Left lobe of liver (tissue), 2 donors: ENCODE measurements at regions not wholly inside any gene's neighbourhood (a gene's known extent, or its start where the extent isn't known, plus 50 kb on each side); places are given as distances from the start of the nearest gene placed in this dataset.

Experiments
- ATAC-seq: fragments of 200-7000 bp; cut with Tn5 transposase; one replicate; pipeline ENCODE4 v1.9.1; 2020; ENCODE audit warnings: mild to moderate bottlenecking, moderate library complexity
- DNase-seq: peaks from one replicate; pipeline ENCODE4 v3.0.0-alpha.2; 2020; ENCODE audit warnings: low spot score
- donor health status: DM: no; HTN: no; CAD: no; lungs with moderate emphysema.
- donor health status: DM: no; HTN: yes; CAD: no.

DNA sequence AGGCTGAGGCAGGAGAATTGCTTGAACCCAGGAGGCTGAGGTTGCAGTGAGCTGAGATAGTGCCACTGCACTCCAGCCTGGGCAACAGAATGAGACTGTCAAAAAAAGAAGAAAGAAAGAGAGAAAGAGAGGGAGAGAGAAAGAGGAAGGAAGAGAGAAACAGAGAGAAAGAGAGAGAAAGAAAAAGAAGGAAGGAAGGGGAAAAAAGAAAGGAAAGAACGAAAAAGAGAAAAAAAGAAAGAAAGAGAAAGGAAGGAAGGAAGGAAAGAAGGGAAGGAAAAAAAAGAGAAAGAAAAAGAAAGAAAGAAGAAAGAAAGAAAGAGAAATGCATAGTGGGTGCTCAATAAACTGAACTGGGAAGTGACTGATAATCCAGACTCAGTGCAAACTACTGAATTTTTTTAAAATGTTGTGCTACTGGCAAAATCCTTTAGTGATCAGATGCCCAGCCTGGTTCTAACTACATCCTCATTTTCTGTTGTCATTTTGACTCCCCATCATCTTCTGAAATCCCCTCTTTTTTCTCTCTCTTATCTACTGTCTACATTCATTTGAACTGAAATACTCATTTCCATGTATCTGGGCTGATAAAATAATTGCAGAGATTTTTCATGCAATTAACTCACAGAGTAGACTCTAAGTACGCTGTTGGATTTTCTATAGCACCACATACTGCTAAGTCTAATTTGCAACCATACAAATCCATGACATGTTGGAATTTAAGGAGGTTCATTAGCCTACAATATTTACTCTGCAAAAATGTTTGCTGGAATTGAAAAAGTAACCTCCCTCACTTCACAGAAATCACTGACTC is 85.3 kb upstream of the HIVEP1 start:
- ATAC-seq, result no peak
- no peak for DNase-seq

DNA sequence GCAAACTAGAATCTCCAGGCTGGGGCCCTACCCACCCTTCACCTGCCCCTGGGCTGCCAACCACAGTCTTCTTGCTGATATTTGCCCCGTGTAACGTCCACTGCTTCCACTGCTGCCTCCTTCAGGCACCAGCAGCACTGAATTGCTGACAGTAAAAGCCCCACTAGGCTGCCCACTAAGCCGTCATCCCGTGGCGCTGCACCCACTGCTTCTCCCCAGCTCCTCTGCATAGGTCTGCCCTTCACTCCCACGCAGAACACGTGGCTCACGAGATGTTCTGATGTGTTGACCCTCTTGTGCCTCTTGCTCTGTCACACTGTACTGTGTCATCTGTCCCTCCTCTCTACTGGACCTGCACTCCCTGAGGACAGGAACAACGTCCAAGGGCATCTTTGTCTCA is 86.3 kb upstream of the HIVEP1 start:
- no peak for ATAC-seq

DNA sequence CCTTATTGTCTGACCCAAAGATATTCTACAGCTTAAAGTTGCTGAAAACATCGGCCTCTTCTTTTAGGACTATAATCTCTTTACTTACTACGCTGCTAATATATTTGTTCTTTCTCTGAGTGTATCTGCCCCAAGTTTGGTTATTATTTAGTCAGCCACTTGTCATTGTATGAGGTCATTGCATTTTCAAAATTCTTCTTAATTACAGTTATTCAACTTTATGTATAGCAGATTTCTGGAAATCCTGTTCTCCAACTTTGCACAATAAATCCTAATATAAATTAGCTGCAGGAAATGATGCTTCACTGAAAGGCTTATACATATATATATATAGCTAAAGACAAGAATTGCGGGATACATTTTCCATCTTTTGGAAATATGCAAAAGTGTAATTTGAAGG is 88.5 kb upstream of the HIVEP1 start:
- no peak for DNase-seq

More for the DNA sequence above, 86.3 kb upstream of the HIVEP1 start:
- DNase-seq, result no peak

DNA sequence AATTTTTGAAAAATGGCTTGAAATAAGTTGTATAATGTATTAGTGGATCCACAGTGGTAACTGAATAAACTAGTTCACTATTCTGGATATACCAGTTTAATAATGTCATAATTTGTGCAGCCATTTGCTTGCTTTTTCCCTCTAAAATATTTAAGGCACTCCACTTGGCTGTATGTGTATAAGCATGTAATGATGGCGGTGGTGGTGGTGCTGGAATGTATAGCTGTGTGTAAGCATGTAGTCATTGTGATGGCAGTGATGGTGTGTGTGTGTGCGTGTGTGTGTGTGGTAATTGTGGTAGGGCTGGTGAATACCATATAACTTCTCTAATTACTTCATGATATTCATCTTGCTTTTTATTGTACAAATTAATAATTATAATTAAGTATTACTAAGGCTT is 89.2 kb upstream of the HIVEP1 start:
- DNase-seq, result no peak
- no peak for ATAC-seq

More for the DNA sequence above, 88.5 kb upstream of the HIVEP1 start:
- ATAC-seq, result no peak

DNA sequence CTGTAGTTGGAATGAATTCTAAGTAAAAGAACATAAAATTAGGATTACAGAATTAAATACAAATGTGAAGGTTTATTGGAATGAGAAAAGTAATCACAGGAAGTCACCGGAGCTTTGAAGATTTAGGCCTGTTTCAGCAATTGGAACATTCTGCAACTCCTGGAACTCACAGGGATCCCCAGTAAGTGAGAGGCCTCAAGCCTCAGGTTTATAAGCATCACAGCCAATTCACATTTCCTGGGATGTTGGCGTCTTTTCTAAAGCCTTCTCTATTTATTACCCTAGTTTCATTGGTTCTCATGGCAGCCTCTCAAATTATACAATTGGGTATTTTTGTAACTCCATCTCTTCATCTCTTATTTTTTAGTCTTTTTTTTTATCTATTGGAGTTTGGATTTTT is 90.4 kb upstream of the HIVEP1 start:
- ATAC-seq (no peak), DNase-seq (no peak)

DNA sequence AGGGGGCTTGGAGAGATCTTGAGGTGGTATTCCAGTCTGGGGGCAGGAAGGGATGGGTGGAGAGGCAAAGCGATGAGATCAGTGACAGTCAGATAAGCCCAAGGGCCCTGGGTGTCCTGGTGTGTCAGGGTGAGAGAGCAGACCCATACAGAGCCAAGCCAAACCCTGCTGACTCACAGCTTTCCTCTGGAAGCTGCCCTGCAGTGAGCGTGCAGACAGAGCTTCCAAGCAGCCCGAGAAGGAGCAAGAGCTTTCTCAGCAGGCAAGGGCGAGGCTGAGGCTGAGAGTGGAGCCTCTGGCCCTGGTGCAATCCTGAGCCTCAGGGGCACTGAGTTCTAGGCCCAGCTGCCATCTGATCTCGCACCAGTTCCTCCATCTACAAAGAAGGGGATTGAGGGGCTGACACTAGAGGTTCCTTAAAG is 91.1 kb upstream of the HIVEP1 start:
- ATAC-seq, result no peak
- DNase-seq, result no peak

DNA sequence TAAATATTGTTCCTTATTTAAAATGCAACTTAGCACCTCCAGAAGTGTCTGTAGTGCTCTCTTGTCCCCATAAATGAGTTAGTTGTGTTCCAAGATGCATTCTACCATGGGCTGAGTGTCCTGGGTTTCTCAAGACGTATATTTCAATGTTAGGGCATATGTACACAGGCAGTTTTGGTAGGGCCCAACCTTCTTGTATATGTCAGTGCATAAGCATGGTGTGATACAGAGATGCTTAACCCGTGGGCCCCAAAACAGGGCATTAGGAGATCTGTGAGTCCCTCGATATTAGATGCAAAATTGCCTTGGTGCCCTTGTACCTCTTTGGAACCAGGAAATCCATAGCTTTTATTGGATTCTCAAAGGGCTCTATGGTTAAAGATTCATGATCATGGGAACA is 91.5 kb upstream of the HIVEP1 start:
- no peak for ATAC-seq
- DNase-seq, result no peak

DNA sequence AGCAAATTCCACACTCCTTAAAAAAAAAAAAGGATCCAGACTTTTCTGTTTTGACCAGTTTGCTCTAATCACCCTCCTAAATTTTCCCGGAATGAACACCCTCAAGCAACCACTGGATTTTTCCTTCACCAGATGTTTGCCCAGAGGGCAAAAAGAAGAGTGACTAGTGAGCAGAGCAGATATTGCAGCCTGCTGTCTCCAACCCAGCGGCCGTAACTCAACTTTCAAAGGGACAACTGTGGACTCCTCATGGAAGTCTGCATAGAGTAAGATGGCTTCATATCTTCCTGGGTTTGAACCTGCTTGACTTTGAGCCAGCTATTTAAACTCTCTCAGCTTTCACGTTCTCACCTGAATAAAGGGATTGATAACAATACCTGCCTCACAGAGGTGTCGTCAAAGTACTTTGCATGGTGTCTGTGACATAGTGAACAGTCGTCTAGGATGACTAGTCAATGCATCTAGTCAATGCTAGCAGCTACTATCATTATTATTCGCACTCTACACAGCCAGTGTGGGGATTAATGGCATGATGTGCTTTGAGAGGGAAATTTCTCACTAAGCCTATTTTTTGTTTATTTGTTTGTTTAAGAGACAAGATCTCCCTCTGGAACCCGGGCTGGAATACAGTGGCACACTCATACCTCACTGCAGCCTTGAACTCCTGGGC is 92.2 kb upstream of the HIVEP1 start:
- ATAC-seq (no peak), DNase-seq (no peak)

DNA sequence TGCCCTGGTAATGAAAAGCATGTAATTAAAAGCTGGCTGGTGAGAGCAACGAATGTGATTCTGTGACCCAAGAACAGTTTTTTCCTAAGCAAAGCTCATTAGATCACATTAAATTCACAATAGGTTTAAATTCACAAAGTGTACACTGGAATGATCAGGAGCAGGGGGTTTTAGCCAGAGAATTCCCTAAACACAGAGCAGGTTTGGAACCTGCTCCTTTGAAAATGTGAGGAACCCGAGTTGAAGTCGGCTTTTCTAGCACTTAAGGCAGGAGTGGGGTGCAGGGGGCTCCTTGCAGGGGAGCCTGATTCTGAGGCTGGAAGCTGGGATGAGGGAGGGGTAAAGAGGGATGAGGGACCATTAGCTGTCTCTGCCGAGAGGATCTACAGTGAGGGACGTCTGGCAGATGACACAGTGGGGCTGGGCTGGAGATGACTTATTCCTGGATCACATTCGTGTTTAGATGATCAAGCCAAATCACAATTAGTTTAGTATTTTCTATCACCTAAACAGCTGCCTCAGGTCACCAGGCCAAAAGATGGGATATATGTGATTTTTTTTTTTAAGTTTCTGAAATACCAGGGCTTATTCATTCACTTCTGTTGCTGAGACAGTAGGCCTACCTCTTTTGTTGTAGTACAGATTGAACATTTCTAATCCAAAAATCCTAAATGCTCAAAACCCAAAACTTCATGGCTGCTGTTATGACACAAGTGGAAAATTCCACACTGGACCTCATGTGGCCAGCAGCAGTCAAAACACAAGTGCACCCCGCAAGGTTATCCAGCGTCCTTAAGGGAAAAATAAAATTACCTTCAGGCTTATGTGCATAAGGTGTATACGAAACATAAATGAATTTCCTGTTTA is 93.1 kb upstream of the HIVEP1 start:
- no peak for ATAC-seq
- DNase-seq, result no peak

DNA sequence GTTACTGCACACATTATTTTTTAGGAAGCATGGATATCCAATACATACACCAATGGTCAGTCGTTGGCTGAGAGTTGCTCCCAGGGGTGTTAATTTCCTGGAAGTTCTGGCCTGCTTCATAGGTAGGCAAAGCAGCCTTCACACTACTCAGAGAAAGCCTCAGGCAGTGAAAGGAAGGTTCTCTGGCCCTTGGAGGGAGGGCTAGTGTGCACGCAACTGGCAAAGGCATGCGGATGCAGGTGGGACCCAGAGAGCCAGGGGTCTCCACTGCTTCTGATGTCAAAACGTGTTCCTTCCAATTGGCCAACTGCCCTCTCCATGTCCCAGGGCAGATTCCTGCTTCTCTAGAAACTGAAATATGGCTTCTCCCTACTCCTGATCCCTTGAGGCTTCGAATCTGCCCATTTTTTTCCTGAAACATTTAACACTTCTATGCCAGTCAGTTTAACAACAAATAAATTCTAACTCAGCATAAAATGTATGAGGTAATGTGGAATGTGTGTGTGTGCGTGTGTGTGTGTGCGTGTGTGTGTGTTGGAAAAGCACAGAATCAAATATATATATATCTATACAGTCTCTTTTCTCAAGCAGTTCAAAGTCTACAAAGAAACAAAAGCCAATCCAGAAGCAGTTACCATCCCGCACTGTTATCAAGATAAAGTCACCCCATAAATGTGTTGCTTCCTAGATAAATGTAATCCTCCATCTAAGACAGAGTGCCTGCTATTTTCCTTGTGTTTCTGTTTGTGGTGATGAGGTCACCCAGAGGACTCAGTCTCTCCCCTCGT is 94.0 kb upstream of the HIVEP1 start:
- no peak for ATAC-seq
- no peak for DNase-seq

DNA sequence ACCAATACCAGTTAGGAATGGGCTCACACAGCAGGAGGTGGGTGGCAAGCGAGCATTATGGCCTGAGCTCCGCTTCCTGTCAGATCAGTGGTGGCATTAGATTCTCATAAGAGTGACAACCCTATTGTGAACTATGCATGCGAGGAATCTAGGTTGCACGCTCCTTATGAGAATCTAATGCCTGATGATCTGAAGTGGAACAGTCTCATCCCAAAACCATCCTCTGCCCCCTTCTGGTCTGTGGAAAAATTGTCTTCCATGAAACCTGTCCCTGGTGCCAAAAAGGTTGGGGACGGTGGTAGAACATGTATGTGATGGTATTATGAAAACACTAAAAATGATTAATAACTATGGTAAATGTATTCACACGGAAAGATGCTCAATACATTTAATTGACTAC is 99.7 kb upstream of the HIVEP1 start:
- DNase-seq (no peak), ATAC-seq (no peak)

DNA sequence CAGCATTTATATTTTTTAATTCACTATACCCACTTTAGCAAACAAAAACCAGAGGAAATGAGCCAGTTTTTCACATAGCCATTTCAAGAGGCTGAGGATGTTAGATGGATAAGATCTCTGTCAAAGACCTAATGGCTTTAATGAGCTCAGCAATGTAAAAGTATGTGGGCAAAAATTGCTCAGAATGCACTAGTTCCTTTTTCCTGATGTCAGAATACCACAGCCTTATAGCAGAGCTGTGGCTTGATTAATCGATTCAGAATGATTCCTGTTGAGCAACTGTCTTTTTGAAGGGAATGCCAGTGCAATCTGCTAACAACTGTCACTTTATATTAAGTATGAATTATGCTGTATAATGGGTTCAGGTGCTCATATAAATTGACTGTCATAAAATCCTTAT is 100.6 kb upstream of the HIVEP1 start:
- ATAC-seq, result no peak
- no peak for DNase-seq

DNA sequence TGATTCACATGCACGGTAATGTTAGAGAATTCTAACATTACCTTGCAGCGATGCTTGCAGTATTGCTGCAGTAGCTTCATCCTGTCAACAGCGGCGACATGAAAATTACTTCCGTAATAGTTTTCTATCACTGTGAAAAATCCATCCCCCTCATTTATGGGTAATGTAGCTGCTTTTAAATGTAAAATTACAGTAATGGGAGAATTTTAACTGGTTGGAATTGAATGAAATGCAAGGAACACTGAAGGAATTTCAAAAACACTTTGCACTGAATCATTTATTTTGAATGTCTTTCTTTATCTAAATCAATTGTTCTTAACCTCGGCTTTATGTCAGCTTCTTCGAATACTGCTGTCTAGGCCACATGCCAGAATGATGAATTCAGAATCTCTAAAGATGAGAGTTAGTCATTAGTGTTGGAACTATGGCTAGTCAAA is 102.4 kb upstream of the HIVEP1 start:
- ATAC-seq (no peak), DNase-seq (no peak)

DNA sequence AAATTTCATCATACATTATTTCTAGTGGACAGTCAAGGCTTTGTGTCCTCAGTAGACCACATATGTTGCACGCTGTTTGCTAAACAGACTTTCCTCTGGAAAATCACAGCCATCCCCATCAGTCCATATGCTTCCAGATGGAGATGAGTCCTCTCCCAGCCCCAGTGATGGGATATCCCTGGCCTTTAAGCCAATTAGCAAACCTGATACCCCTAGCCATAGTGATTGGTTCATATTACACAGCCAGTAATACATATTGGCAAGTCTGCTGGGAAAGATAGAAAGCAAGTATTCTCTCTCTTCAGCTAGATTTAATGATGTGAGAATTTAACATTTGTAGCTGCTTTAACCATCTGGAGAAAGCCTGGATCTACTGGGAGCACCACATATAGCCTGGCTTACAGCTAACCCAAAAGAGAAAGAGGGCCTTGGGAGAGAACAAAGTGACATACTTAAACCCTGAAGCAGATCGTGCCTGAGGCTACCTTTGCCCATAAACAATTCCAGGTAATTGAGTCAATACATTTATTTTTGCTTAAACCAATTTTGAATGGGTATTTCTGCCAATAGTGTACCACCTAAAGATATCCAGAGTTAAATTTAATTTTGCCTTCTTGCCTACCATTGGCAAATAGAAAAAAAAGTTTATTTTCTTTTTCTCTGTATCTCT is 103.5 kb upstream of the HIVEP1 start:
- DNase-seq, result no peak
- no peak for ATAC-seq

DNA sequence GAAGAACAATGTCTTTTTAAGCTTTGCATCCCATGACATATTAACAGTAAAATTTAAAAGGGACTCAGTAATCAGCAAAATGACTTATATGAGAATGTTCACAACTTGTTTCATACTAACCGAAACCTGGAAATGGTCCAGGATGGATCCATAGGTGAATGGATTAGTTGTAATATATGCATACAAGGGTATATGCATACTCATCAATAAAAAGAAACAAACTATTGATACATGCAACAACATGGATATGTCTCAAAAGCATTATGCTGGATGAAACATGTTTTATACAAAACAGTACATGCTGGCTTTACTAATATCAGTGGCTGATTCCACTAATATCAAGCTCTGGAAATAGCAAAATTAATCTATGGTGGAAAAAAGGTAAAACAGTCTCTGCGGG is 108.5 kb upstream of the HIVEP1 start:
- ATAC-seq, result no peak

DNA sequence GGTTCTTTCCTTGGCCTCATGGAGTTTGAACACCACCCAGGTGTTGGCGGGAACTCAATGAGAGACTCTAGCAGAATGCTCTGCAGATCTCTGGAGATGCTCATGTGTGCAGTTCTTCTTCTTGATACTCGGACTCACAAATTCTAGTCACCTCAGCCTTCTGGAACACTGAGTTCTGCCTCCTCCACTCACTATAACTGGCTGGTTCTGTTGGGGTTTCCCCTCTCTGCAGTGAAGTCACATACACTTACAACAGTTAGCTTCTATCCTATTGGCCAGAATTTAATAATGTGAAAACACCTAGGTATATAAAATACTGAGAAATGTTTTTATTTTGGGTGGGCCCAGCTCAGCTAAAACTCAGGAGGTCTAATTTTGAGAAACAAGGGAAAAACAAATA is 109.6 kb upstream of the HIVEP1 start:
- no peak for ATAC-seq
- no peak for DNase-seq

More for the DNA sequence above, 108.5 kb upstream of the HIVEP1 start:
- no peak for DNase-seq

DNA sequence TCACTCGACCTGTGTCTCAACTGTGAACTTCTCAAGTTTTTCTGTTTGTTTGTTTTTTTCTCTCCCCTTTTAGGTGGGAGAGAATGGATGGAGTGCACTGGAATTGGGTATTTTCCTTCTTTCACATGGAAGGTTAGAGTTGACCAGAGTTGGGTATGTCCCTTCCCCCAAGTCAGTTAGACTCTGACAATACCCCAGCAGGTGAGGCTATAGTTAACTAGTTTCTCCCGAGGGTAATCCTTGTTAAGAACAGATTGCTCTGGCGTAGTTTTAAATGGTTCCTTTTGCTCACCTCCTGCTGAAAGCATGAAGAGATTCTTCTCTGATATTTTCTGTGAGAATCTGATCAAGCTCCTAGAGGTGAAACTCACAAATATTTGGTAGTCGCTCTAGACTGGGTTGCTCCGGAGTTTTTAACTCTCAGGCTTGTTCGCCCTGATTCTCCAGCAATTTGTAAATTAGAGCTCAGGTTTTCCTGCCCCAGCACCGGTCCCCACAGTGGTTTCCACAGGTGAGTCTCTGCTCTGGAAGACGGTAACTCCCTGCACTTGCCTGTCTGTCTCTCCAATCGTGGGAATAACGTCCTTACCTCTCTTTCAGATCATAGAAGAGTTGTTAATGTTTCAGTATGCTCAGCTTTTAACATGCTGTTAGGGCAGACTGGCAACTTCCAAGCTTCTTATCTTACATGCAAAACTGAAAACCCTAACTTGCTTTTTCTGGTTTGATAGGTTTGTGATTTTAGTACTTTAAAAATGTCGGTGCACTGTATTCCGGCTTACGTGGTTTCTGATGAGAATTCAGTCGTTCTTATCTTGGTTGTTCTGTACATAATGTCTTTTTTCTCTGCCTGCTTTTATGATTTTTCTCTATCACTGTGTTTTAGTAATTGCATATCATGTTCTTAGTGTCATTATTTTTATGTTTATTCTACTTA is 111.2 kb upstream of the HIVEP1 start:
- peak; percentile 49 for ATAC-seq

DNA sequence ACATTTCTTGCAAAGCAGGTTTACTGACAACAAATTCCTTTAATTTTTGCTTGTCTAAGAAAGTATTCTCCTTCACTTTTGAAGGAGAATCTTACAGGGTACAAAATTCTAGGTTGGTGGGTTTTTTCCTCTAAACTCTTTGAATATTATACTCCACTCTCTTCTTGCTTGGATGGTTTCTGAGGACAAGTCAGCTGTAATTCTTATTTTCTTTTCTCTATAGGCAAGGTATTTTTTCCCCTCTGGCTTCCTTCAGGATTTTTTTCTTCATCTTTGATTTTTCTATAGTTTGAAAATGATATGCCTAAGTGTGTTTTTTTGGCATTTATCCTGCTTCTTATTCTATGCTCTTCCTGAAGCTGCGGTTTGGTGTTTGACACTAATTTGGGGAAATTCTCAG is 112.5 kb upstream of the HIVEP1 start:
- ATAC-seq (no peak), DNase-seq (no peak)

More for the DNA sequence above, 111.2 kb upstream of the HIVEP1 start:
- no peak for DNase-seq

DNA sequence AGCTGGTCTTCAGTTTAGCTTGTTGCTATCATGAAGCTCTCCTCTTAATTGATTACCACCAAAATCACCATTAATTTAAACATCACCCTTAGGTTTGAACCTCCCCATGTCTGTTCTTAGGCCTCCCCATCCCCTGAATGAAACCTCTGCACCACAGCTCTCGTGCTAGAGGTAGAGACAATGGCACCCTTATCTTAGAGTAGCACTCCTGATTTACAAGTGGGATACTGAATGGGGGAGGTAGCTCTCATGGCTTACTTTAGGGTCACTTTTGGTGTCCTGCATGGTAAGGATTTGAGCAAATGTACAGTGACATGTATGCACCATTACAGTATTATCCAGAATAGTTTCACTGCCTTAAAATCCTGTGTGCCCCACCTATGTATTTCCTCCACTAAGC is 115.6 kb upstream of the ADTRP start:
- ATAC-seq (no peak), DNase-seq (no peak)
